ENCODE measurements at regions not wholly inside any gene's neighbourhood (a gene's known extent, or its start where the extent isn't known, plus 50 kb on each side); places are given as distances from the start of the nearest gene placed in this dataset.

DNA sequence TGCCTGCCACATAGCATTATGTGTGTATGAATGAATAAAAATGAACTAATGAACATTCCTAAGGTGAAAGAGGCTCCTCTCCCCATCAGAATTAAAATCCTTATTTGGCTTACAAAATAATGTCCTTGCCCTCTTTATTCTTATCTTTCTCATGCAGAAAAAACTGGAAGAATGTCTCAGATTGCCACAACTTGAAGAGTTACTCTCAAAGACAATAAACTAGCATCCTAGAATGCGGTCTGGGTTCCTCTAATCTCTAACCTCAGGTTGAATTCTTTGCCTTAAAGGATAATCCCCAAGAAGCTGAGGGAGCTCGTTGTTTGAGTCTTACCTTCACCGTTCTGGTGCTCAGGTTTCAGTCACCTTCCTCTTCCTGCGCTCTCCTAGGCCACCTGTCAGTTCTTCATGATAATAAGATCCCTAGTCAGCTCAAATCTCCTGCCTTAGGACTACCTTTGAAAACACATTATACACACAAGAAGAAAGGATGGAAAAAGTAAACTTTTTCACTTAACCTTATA lies 147.1 kb downstream of the PHLDA1 start:
- TF ChIP-seq, protein P1, sequence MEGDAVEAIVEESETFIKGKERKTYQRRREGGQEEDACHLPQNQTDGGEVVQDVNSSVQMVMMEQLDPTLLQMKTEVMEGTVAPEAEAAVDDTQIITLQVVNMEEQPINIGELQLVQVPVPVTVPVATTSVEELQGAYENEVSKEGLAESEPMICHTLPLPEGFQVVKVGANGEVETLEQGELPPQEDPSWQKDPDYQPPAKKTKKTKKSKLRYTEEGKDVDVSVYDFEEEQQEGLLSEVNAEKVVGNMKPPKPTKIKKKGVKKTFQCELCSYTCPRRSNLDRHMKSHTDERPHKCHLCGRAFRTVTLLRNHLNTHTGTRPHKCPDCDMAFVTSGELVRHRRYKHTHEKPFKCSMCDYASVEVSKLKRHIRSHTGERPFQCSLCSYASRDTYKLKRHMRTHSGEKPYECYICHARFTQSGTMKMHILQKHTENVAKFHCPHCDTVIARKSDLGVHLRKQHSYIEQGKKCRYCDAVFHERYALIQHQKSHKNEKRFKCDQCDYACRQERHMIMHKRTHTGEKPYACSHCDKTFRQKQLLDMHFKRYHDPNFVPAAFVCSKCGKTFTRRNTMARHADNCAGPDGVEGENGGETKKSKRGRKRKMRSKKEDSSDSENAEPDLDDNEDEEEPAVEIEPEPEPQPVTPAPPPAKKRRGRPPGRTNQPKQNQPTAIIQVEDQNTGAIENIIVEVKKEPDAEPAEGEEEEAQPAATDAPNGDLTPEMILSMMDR (IDR thresholded peaks at IDR 0.05): no peak
- no peak for TF ChIP-seq POLR2A (IDR thresholded peaks at IDR 0.05)

Data from thyroid gland (tissue), 4 donors.